K562 (cell line): ENCODE measurements at regions not wholly inside any gene's neighbourhood (a gene's known extent, or its start where the extent isn't known, plus 50 kb on each side); places are given as distances from the start of the nearest gene placed in this dataset.
A peak's percentile ranks its signal among the peaks of the same experiment; 100 is the strongest.

Source experiments
- BCL6 ChIP-seq: fragments of 250-450 bp; sonication (Bioruptor Pico); IDR thresholded peaks from 2 replicates; pipeline ENCODE4 v1.4.0; 2020
- CBX3 ChIP-seq, 2 experiments: IDR thresholded peaks; 1 replicate in 1 of 2; 2 replicates in 1 of 2; pipeline ENCODE4 v1.6.1; 2012; ENCODE audit warnings: inconsistent platforms in 2 of 2, low read length in 2 of 2, borderline replicate concordance in 1 of 2, control low read depth in 1 of 2
- CC2D1A ChIP-seq: fragments of 450-650 bp; IDR thresholded peaks from 2 replicates; pipeline ENCODE4 v1.6.1; 2017; ENCODE audit warnings: mild to moderate bottlenecking
- EZH2 ChIP-seq: IDR thresholded peaks from 2 replicates; pipeline ENCODE4 v1.6.1; 2012; ENCODE audit warnings: low read depth, mild to moderate bottlenecking, inconsistent platforms, low read length, borderline replicate concordance
- HOXB6 ChIP-seq: fragments of 250-450 bp; sonication (Bioruptor Pico); IDR thresholded peaks from 2 replicates; pipeline ENCODE4 v1.5.1; 2022; ENCODE audit warnings: mild to moderate bottlenecking, borderline replicate concordance
- JUN ChIP-seq, 2 experiments: sonication (generic) in 1 of 2; formaldehyde crosslinking in 1 of 2; IDR thresholded peaks; 2 replicates each; pipeline versions ENCODE4 v1.6.1 to v1.8.0; 2012 to 2022; ENCODE audit warnings: borderline replicate concordance in 2 of 2, mild to moderate bottlenecking in 2 of 2, improper control_type of control experiment in 1 of 2, low read depth in 1 of 2, low read length in 1 of 2, missing genetic modification reagents in 1 of 2
- NEUROD1 ChIP-seq: fragments of 150-350 bp; IDR thresholded peaks from 2 replicates; pipeline ENCODE4 v1.6.1; 2014; ENCODE audit warnings: borderline replicate concordance, low read length, low read depth; ENCODE audit not compliant: partially characterized antibody
- NR3C1 ChIP-seq: sonication (generic); formaldehyde crosslinking; IDR thresholded peaks from 2 replicates; pipeline ENCODE4 v1.8.1; 2022; ENCODE audit warnings: missing genetic modification reagents
- NUFIP1 ChIP-seq: fragments of 450-650 bp; IDR thresholded peaks from 2 replicates; pipeline ENCODE4 v1.6.1; 2018; ENCODE audit not compliant: partially characterized antibody
- PHB2 ChIP-seq: fragments of 450-650 bp; IDR thresholded peaks from 2 replicates; pipeline ENCODE4 v1.6.1; 2017; ENCODE audit warnings: low read depth
- POLR2A ChIP-seq: fragments of 450-650 bp; conservative IDR thresholded peaks from 2 replicates; pipeline ENCODE4 v1.6.1; 2016
- SIN3A ChIP-seq, 2 experiments: fragments of 150-350 bp in 1 of 2; IDR thresholded peaks; 2 replicates each; pipeline ENCODE4 v1.6.1; 2011 to 2016; ENCODE audit warnings: borderline replicate concordance in 2 of 2, low read depth in 2 of 2, low read length in 2 of 2, mild to moderate bottlenecking in 2 of 2, moderate library complexity in 2 of 2; ENCODE audit not compliant: control insufficient read depth in 1 of 2
- TAL1 ChIP-seq: fragments of 450-650 bp; IDR thresholded peaks from 2 replicates; pipeline ENCODE4 v1.6.1; 2016; ENCODE audit warnings: mild to moderate bottlenecking
- ZZZ3 ChIP-seq: fragments of 450-650 bp; IDR thresholded peaks from 2 replicates; pipeline ENCODE4 v1.6.1; 2016; ENCODE audit warnings: antibody characterized with exemption, mild to moderate bottlenecking, moderate library complexity
- TF ChIP-seq, protein P1 (sequence below): IDR thresholded peaks from 2 replicates; pipeline ENCODE4 v1.6.1; 2012; ENCODE audit warnings: low read depth, low read length, improper control_type of control experiment, borderline replicate concordance
- TF ChIP-seq, protein P2 (sequence below): fragments of 250-450 bp; sonication (Bioruptor Pico); IDR thresholded peaks from 2 replicates; pipeline ENCODE4 v1.5.0; 2021; ENCODE audit warnings: mild to moderate bottlenecking, borderline replicate concordance
- TF ChIP-seq, protein P3 (sequence below): fragments of 450-650 bp; IDR thresholded peaks from 2 replicates; pipeline ENCODE4 v1.6.1; 2017; ENCODE audit warnings: antibody characterized with exemption
- TF ChIP-seq, protein P4 (sequence below): fragments of 250-450 bp; sonication (Bioruptor Pico); IDR thresholded peaks from 2 replicates; pipeline ENCODE4 v1.8.0; 2022; ENCODE audit warnings: inconsistent platforms

DNA sequence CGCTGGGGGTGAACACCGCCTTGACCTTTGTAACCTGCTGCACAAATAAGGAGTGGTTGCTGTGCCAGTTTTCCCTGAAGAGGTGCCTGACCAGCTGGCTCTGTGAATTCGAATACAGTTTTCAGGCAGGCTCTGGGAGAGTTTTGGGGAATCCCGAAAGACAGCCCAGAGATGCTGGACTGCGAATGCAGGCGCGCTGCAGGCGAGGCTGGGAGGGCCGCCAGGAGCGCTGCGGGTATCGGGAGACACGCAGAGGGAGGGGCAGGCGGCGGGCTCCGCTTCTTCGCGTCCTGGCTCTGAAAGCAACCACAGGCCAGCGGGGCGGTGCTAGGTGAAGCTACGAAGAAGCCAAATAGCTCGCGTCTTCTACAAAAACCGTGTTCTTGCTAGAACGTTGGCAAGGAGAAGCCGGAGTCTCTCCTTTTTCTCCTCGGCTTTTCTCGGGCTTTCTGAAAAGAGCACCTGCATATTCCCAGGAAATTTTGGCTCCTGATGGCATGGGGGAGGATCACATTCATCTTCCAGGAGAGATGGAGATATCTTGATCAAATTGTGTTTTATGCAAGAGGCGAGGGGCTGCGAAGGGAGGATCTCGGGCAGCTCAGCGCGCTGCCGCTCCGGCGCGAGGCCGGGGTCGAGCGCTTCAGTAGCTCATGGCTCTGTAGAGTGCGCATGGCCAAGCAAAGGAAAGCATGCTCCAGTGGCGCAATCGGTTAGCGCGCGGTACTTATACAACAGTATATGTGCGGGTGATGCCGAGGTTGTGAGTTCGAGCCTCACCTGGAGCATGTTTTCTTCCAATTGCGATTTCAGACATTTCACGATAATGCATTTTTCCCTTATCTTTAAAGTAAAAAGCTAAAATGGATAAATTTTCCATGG, 158.1 kb upstream of the ZNF184 start (continued):
- TF ChIP-seq, protein P1, sequence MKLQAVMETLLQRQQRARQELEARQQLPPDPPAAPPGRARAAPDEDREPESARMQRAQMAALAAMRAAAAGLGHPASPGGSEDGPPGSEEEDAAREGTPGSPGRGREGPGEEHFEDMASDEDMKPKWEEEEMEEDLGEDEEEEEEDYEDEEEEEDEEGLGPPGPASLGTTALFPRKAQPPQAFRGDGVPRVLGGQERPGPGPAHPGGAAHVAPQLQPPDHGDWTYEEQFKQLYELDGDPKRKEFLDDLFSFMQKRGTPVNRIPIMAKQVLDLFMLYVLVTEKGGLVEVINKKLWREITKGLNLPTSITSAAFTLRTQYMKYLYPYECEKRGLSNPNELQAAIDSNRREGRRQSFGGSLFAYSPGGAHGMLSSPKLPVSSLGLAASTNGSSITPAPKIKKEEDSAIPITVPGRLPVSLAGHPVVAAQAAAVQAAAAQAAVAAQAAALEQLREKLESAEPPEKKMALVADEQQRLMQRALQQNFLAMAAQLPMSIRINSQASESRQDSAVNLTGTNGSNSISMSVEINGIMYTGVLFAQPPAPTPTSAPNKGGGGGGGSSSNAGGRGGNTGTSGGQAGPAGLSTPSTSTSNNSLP: peak; percentile 88; the same call in 1 of the 2 replicates
- TF ChIP-seq, protein P2, sequence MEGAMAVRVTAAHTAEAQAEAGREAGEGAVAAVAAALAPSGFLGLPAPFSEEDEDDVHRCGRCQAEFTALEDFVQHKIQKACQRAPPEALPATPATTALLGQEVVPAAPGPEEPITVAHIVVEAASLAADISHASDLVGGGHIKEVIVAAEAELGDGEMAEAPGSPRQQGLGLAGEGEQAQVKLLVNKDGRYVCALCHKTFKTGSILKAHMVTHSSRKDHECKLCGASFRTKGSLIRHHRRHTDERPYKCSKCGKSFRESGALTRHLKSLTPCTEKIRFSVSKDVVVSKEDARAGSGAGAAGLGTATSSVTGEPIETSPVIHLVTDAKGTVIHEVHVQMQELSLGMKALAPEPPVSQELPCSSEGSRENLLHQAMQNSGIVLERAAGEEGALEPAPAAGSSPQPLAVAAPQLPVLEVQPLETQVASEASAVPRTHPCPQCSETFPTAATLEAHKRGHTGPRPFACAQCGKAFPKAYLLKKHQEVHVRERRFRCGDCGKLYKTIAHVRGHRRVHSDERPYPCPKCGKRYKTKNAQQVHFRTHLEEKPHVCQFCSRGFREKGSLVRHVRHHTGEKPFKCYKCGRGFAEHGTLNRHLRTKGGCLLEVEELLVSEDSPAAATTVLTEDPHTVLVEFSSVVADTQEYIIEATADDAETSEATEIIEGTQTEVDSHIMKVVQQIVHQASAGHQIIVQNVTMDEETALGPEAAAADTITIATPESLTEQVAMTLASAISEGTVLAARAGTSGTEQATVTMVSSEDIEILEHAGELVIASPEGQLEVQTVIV: no peak
- TF ChIP-seq, protein P3, sequence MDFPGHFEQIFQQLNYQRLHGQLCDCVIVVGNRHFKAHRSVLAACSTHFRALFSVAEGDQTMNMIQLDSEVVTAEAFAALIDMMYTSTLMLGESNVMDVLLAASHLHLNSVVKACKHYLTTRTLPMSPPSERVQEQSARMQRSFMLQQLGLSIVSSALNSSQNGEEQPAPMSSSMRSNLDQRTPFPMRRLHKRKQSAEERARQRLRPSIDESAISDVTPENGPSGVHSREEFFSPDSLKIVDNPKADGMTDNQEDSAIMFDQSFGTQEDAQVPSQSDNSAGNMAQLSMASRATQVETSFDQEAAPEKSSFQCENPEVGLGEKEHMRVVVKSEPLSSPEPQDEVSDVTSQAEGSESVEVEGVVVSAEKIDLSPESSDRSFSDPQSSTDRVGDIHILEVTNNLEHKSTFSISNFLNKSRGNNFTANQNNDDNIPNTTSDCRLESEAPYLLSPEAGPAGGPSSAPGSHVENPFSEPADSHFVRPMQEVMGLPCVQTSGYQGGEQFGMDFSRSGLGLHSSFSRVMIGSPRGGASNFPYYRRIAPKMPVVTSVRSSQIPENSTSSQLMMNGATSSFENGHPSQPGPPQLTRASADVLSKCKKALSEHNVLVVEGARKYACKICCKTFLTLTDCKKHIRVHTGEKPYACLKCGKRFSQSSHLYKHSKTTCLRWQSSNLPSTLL: peak; percentile 55; the same call in 1 of the 2 replicates
- TF ChIP-seq SIN3A (IDR thresholded peaks at IDR 0.05; ENCODE audit: borderline replicate concordance in 2 of 2, control insufficient read depth in 1 of 2, low read depth in 2 of 2, low read length in 2 of 2) (no peak; a peak in 1 of 4 replicates), TAL1 (no peak), ZZZ3 (peak; percentile 56; the same call in 1 of the 2 replicates), PHB2 (no peak), NEUROD1 (peak; percentile 6), HOXB6 (no peak), EZH2 (no peak), NUFIP1 (no peak), JUN (IDR thresholded peaks at IDR 0.05; ENCODE audit: borderline replicate concordance, low read depth, low read length) (0 out of 2 replicates have a peak, but pooled peaks have one; percentile 20), JUN (CRISPR knock-in tag; IDR thresholded peaks at IDR 0.05; ENCODE audit: borderline replicate concordance) (peak; percentile 72; the same call in 1 of the 2 replicates), CC2D1A (peak; percentile 30; the same call in 1 of the 2 replicates), CBX3 (IDR thresholded peaks at IDR 0.05; ENCODE audit: borderline replicate concordance in 1 of 2, low read length in 2 of 2) (0 out of 3 replicates have a peak, but pooled peaks of 1 of the 2 experiments have one; percentile 56), POLR2A (no peak), BCL6 (no peak), NR3C1 (CRISPR knock-in tag) (peak; percentile 95)
- TF ChIP-seq, protein P4, sequence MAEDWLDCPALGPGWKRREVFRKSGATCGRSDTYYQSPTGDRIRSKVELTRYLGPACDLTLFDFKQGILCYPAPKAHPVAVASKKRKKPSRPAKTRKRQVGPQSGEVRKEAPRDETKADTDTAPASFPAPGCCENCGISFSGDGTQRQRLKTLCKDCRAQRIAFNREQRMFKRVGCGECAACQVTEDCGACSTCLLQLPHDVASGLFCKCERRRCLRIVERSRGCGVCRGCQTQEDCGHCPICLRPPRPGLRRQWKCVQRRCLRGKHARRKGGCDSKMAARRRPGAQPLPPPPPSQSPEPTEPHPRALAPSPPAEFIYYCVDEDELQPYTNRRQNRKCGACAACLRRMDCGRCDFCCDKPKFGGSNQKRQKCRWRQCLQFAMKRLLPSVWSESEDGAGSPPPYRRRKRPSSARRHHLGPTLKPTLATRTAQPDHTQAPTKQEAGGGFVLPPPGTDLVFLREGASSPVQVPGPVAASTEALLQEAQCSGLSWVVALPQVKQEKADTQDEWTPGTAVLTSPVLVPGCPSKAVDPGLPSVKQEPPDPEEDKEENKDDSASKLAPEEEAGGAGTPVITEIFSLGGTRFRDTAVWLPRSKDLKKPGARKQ: no peak
